Mesothelial cell of epicardium (in vitro differentiated cells): ENCODE measurements at regions not wholly inside any gene's neighbourhood (a gene's known extent, or its start where the extent isn't known, plus 50 kb on each side); places are given as distances from the start of the nearest gene placed in this dataset.
"Not testable (repeated sequence)": the region's sequence is repeated elsewhere in the genome, so short reads cannot be mapped to it uniquely, and the experiment has no call there.

Experiments
- DNase-seq, 2 experiments: peaks; one replicate each; pipeline ENCODE4 v3.0.0; 2021; ENCODE audit warnings: low spot score in 2 of 2; ENCODE audit not compliant: unreplicated experiment in 2 of 2
- H3K27ac Mint-ChIP-seq: 2 replicates; pipeline ENCODE4 v1.8.0; 2021; ENCODE audit warnings: mixed read lengths
- H3K27me3 Mint-ChIP-seq: 2 replicates; pipeline ENCODE4 v1.8.0; 2021; ENCODE audit warnings: low read depth, mixed read lengths
- H3K36me3 Mint-ChIP-seq: 2 replicates; pipeline ENCODE4 v1.8.0; 2021; ENCODE audit warnings: mixed read lengths
- H3K4me1 Mint-ChIP-seq: 2 replicates; pipeline ENCODE4 v1.8.0; 2021; ENCODE audit warnings: mixed read lengths
- H3K4me3 Mint-ChIP-seq: 2 replicates; pipeline ENCODE4 v1.8.0; 2021; ENCODE audit warnings: mild to moderate bottlenecking, moderate library complexity, mixed read lengths
- H3K9me3 Mint-ChIP-seq: 2 replicates; pipeline ENCODE4 v1.8.0; 2021; ENCODE audit warnings: mixed read lengths
- CTCF ChIP-seq: fragments of 200-600 bp; sonication (generic); IDR thresholded peaks from one replicate; pipeline ENCODE4 v1.5.0; 2021; ENCODE audit warnings: antibody characterized with exemption; ENCODE audit not compliant: unreplicated experiment

GRCh38 chr13:67916650-67917049 lies 686.5 kb upstream of the PCDH9 start:
- Mint-ChIP-seq H3K9me3 (peaks cover 25% of the 10 kb centered on the region), H3K27me3 (no peaks in the 10 kb centered on the region), H3K36me3 (peaks cover 7% of the 10 kb centered on the region), H3K27ac (no peak overlapping the region), H3K4me3 (no peak overlapping the region), H3K4me1 (no peaks in the 10 kb centered on the region)
- no peak for DNase-seq
- TF ChIP-seq CTCF = no peak

GRCh38 chr13:67914535-67914934 lies 684.4 kb upstream of the PCDH9 start:
- no peak overlapping the region for H3K4me3 Mint-ChIP-seq
- no peak overlapping the region for H3K27ac Mint-ChIP-seq
- H3K27me3 Mint-ChIP-seq = no peaks in the 10 kb centered on the region
- H3K4me1 Mint-ChIP-seq = no peaks in the 10 kb centered on the region
- DNase-seq = no peak
- no peak for TF ChIP-seq CTCF
- H3K9me3 Mint-ChIP-seq = peaks cover 27% of the 10 kb centered on the region
- H3K36me3 Mint-ChIP-seq = peaks cover 7% of the 10 kb centered on the region

- Mint-ChIP-seq H3K9me3 (peaks cover 49% of the 10 kb centered on the region), H3K36me3 (peaks cover 19% of the 10 kb centered on the region)
- not testable (repeated sequence) for H3K27me3 Mint-ChIP-seq, H3K4me3 Mint-ChIP-seq, H3K4me1 Mint-ChIP-seq, H3K27ac Mint-ChIP-seq, DNase-seq
Measured at GRCh38 chr13:67902960-67903359, 672.8 kb upstream of the PCDH9 start.

GRCh38 chr13:67880916-67881315 lies 650.8 kb upstream of the PCDH9 start:
- peaks cover 6% of the 10 kb centered on the region for H3K9me3 Mint-ChIP-seq
- H3K27ac Mint-ChIP-seq = no peak overlapping the region
- TF ChIP-seq CTCF = no peak
- H3K27me3 Mint-ChIP-seq = no peaks in the 10 kb centered on the region
- DNase-seq = no peak
- H3K4me1 Mint-ChIP-seq = no peaks in the 10 kb centered on the region
- H3K36me3 Mint-ChIP-seq = no peaks in the 10 kb centered on the region
- no peak overlapping the region for H3K4me3 Mint-ChIP-seq

GRCh38 chr13:67878376-67878775 lies 648.2 kb upstream of the PCDH9 start:
- Mint-ChIP-seq H3K27me3 (no peaks in the 10 kb centered on the region), H3K4me3 (no peak overlapping the region), H3K27ac (no peak overlapping the region), H3K4me1 (no peaks in the 10 kb centered on the region), H3K36me3 (no peaks in the 10 kb centered on the region), H3K9me3 (peaks cover 10% of the 10 kb centered on the region)
- TF ChIP-seq CTCF = no peak
- no peak for DNase-seq

- Mint-ChIP-seq H3K27ac (no peak overlapping the region), H3K4me1 (no peaks in the 10 kb centered on the region), H3K36me3 (no peaks in the 10 kb centered on the region), H3K4me3 (no peak overlapping the region), H3K27me3 (no peaks in the 10 kb centered on the region), H3K9me3 (peaks cover 10% of the 10 kb centered on the region)
- no peak for DNase-seq
- no peak for TF ChIP-seq CTCF
Measured at GRCh38 chr13:67877031-67877430, 646.9 kb upstream of the PCDH9 start.
